OCI-M2 (cell line): ENCODE measurements at regions not wholly inside any gene's neighbourhood (a gene's known extent, or its start where the extent isn't known, plus 50 kb on each side); places are given as distances from the start of the nearest gene placed in this dataset.
"Not testable (repeated sequence)": the region's sequence is repeated elsewhere in the genome, so short reads cannot be mapped to it uniquely, and the experiment has no call there.

Experiments used
- DNase-seq: peaks from one replicate; lab custom pipeline; 2025; ENCODE audit not compliant: unreplicated experiment; lab: John Stamatoyannopoulos, UW

- no peak for DNase-seq
These were observed 128.6 kb upstream of the FGF3 start for GRCh38 chr11:69947793-69948255.

- no peak for DNase-seq
These were observed 129.3 kb upstream of the FGF3 start for GRCh38 chr11:69948256-69949141.

GRCh38 chr11:69949327-69949726 is 128.8 kb upstream of the ANO1 start:
- DNase-seq = no peak

- DNase-seq = no peak
These were observed 128.0 kb upstream of the ANO1 start for GRCh38 chr11:69950120-69950519.

- DNase-seq = no peak
These were observed 127.5 kb upstream of the ANO1 start for GRCh38 chr11:69950621-69951020.

- no peak for DNase-seq
These were observed 126.3 kb upstream of the ANO1 start for GRCh38 chr11:69951821-69952220.

GRCh38 chr11:69952229-69952975 is 125.7 kb upstream of the ANO1 start:
- DNase-seq = not testable (repeated sequence)

- DNase-seq = no peak
These were observed 124.8 kb upstream of the ANO1 start for GRCh38 chr11:69953356-69953755.

- DNase-seq = no peak
These were observed 123.4 kb upstream of the ANO1 start for GRCh38 chr11:69954756-69955155.

- DNase-seq = no peak
These were observed 121.4 kb upstream of the ANO1 start for GRCh38 chr11:69956669-69957190.

GRCh38 chr11:69957849-69958248 is 120.3 kb upstream of the ANO1 start:
- no peak for DNase-seq

GRCh38 chr11:69958308-69958707 is 119.8 kb upstream of the ANO1 start:
- DNase-seq = no peak

- DNase-seq = no peak
These were observed 118.7 kb upstream of the ANO1 start for GRCh38 chr11:69959461-69959860.

- no peak for DNase-seq
These were observed 116.4 kb upstream of the ANO1 start for GRCh38 chr11:69961738-69962137.

GRCh38 chr11:69962152-69962551 is 116.0 kb upstream of the ANO1 start:
- no peak for DNase-seq

- DNase-seq = no peak
These were observed 114.4 kb upstream of the ANO1 start for GRCh38 chr11:69963533-69964246.

GRCh38 chr11:69964247-69964643 is 113.9 kb upstream of the ANO1 start:
- no peak for DNase-seq

- DNase-seq = no peak
These were observed 112.1 kb upstream of the ANO1 start for GRCh38 chr11:69965821-69966582.

- no peak for DNase-seq
These were observed 111.6 kb upstream of the ANO1 start for GRCh38 chr11:69966583-69966835.

GRCh38 chr11:69966910-69967483 is 111.1 kb upstream of the ANO1 start:
- DNase-seq = no peak
